CD4-positive, alpha-beta memory T cell (primary cell): ENCODE measurements at regions not wholly inside any gene's neighbourhood (a gene's known extent, or its start where the extent isn't known, plus 50 kb on each side); places are given as distances from the start of the nearest gene placed in this dataset.

Experiments used
- CTCF ChIA-PET: fragments of 350-600 bp; sonication (Branson Sonifier 250); formaldehyde crosslinking; loops from one replicate; lab custom pipeline; 2021; ENCODE audit warnings: inconsistent platforms; ENCODE audit not compliant: partially characterized antibody; lab: Charles Lee
- POLR2A ChIA-PET: fragments of 350-600 bp; sonication (Branson Sonifier 250); formaldehyde crosslinking; loops from one replicate; lab custom pipeline; 2021; ENCODE audit not compliant: partially characterized antibody; lab: Charles Lee
- DNase-seq, 5 donors: peaks; one replicate each; pipeline versions ENCODE4 v3.0.0 to v3.0.0-alpha.2; 2020 to 2022; ENCODE audit warnings: mixed read lengths in 1 of 5
- H3K27ac ChIP-seq: one replicate; pipeline ENCODE4 v1.7.0; 2013; ENCODE audit warnings: low read depth, low read length
- H3K27me3 ChIP-seq: 2 replicates; pipeline ENCODE4 v1.7.0; 2013; ENCODE audit warnings: mild to moderate bottlenecking, low read length, moderate library complexity; ENCODE audit not compliant: insufficient read depth
- H3K36me3 ChIP-seq: 2 replicates; pipeline ENCODE4 v1.7.0; 2013; ENCODE audit warnings: mild to moderate bottlenecking, low read length, moderate library complexity; ENCODE audit not compliant: insufficient read depth
- H3K4me1 ChIP-seq: 2 replicates; pipeline ENCODE4 v1.7.0; 2013; ENCODE audit warnings: mild to moderate bottlenecking, low read length, moderate library complexity; ENCODE audit not compliant: insufficient read depth
- H3K4me3 ChIP-seq, 2 donors: one replicate each; pipeline ENCODE4 v1.7.0; 2013; ENCODE audit warnings: low read length in 2 of 2, mild to moderate bottlenecking in 1 of 2
- H3K9me3 ChIP-seq, 2 donors: one replicate each; pipeline ENCODE4 v1.7.0; 2013; ENCODE audit warnings: low read length in 2 of 2, control low read depth in 1 of 2; ENCODE audit not compliant: control insufficient read depth in 1 of 2
- H3K27ac Mint-ChIP-seq, 7 donors: one replicate each; pipeline ENCODE4 v1.8.0; 2020 to 2021; ENCODE audit warnings: mixed read lengths in 7 of 7, mild to moderate bottlenecking in 6 of 7, inconsistent platforms in 3 of 7, moderate library complexity in 3 of 7
- H3K27me3 Mint-ChIP-seq, 2 donors: one replicate each; pipeline ENCODE4 v1.8.0; 2020 to 2021; ENCODE audit warnings: mixed read lengths in 2 of 2
- H3K36me3 Mint-ChIP-seq, 2 donors: one replicate each; pipeline ENCODE4 v1.8.0; 2020 to 2021; ENCODE audit warnings: mixed read lengths in 2 of 2, inconsistent platforms in 1 of 2, mild to moderate bottlenecking in 1 of 2
- H3K4me1 Mint-ChIP-seq, 4 donors: one replicate each; pipeline ENCODE4 v1.8.0; 2020 to 2021; ENCODE audit warnings: mixed read lengths in 4 of 4, mild to moderate bottlenecking in 1 of 4
- H3K4me3 Mint-ChIP-seq, 8 donors: one replicate each; pipeline ENCODE4 v1.8.0; 2020 to 2021; ENCODE audit warnings: mixed read lengths in 8 of 8, mild to moderate bottlenecking in 7 of 8, moderate library complexity in 6 of 8, inconsistent platforms in 3 of 8
- H3K9me3 Mint-ChIP-seq, 8 donors: one replicate each; pipeline ENCODE4 v1.8.0; 2020 to 2021; ENCODE audit warnings: mixed read lengths in 8 of 8, mild to moderate bottlenecking in 5 of 8, inconsistent platforms in 3 of 8, moderate library complexity in 1 of 8
- intact Hi-C: fragments of 100-400 bp; cut with micrococcal nuclease; formaldehyde crosslinking; loops from one replicate; pipeline ENCODE4 v1.15.1; 2023

- Mint-ChIP-seq H3K27me3 (no peaks in the 10 kb centered on the region), H3K4me3 (no peak overlapping the region), H3K36me3 (peaks cover 38 to 56% of the 10 kb centered on the region in 2 donors), H3K27ac (no peak overlapping the region), H3K9me3 (peaks cover 0 to 23% (median 12%) of the 10 kb centered on the region in 8 donors), H3K4me1 (peaks cover 5 to 10% (median 9%) of the 10 kb centered on the region in 4 donors)
- H3K9me3 ChIP-seq, result peaks cover 0 to 6% of the 10 kb centered on the region in 2 donors
- POLR2A ChIA-PET, result no interaction called here
- CTCF ChIA-PET, result interaction anchor here (1.3 to 4.5 kb wide), 5 partner anchors 285 to 1095 kb away, joined by 3 to 27 read pairs (median 4); no protein-coding TSS in a partner anchor
- H3K36me3 ChIP-seq, result no peaks in the 10 kb centered on the region
- H3K4me1 ChIP-seq, result peaks cover 7% of the 10 kb centered on the region
- H3K27ac ChIP-seq, result no peak overlapping the region
- intact Hi-C loops, result no loop called here
- H3K27me3 ChIP-seq, result no peaks in the 10 kb centered on the region
- no peak overlapping the region for H3K4me3 ChIP-seq
- DNase-seq, result no peak
Measured at GRCh38 chr20:52084727-52085126, 106.9 kb downstream of the ZFP64 start.

GRCh38 chr20:52083627-52084232 lies 107.8 kb downstream of the ZFP64 start:
- ChIA-PET POLR2A (no interaction called here), CTCF (interaction anchor here (1.0 to 4.5 kb wide), 9 partner anchors 276 to 1094 kb away, joined by 3 to 27 read pairs (median 4); no protein-coding TSS in a partner anchor)
- H3K27me3 Mint-ChIP-seq, result no peaks in the 10 kb centered on the region
- Histone ChIP-seq H3K9me3 (peaks cover 0 to 6% of the 10 kb centered on the region in 2 donors), H3K27ac (no peak overlapping the region), H3K27me3 (no peaks in the 10 kb centered on the region), H3K4me3 (no peak overlapping the region), H3K36me3 (no peaks in the 10 kb centered on the region), H3K4me1 (peaks cover 7% of the 10 kb centered on the region)
- H3K36me3 Mint-ChIP-seq, result peaks cover 35 to 49% of the 10 kb centered on the region in 2 donors
- no peak overlapping the region for H3K27ac Mint-ChIP-seq
- intact Hi-C loops, result loop anchor here (2.0 kb wide), 1 partner anchor 383 kb away; no protein-coding TSS in a partner anchor
- peaks cover 0 to 20% (median 13%) of the 10 kb centered on the region in 8 donors for H3K9me3 Mint-ChIP-seq
- no peak overlapping the region for H3K4me3 Mint-ChIP-seq
- H3K4me1 Mint-ChIP-seq, result peaks cover 5 to 10% (median 9%) of the 10 kb centered on the region in 4 donors
- peak in 3 of 5 donors; percentile 12 to 34 (median 30) for DNase-seq

DNA sequence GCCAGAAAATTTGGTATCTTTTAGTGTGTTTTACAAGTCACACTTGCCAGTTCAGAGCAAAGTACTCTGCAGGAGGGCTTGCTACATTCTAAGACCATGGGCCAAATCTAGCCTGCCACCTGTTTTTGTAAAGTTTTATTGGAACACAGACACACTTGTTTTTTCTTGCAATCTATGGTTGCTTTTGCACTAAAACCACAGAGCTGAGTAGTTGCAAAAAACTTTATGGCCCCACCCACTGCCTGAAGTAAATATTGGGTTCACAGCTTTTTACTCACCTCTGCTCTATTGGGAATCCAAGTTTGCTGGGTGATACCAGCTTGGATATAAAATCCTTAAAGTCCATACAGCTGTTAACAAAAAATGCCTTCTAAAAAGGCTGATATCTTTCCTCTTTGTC lies 109.0 kb downstream of the ZFP64 start:
- Histone ChIP-seq H3K36me3 (no peaks in the 10 kb centered on the region), H3K9me3 (peaks cover 0 to 5% of the 10 kb centered on the region in 2 donors), H3K27me3 (no peaks in the 10 kb centered on the region), H3K4me1 (peaks cover 7% of the 10 kb centered on the region), H3K27ac (no peak overlapping the region), H3K4me3 (no peak overlapping the region)
- peak overlapping the region in 2 of 7 donors; percentile 13 to 55 for H3K27ac Mint-ChIP-seq
- H3K4me1 Mint-ChIP-seq, result peaks cover 5 to 10% (median 9%) of the 10 kb centered on the region in 4 donors
- H3K27me3 Mint-ChIP-seq, result no peaks in the 10 kb centered on the region
- DNase-seq, result no peak
- peaks cover 0 to 11% (median 10%) of the 10 kb centered on the region in 8 donors for H3K9me3 Mint-ChIP-seq
- intact Hi-C loops, result loop anchor here (2.0 kb wide), 1 partner anchor 382 kb away; no protein-coding TSS in a partner anchor
- H3K36me3 Mint-ChIP-seq, result peaks cover 25 to 38% of the 10 kb centered on the region in 2 donors
- POLR2A ChIA-PET, result no interaction called here
- CTCF ChIA-PET, result interaction anchor here (1.0 to 4.5 kb wide), 7 partner anchors 275 to 715 kb away, joined by 3 to 27 read pairs (median 5); no protein-coding TSS in a partner anchor
- H3K4me3 Mint-ChIP-seq, result no peak overlapping the region

DNA sequence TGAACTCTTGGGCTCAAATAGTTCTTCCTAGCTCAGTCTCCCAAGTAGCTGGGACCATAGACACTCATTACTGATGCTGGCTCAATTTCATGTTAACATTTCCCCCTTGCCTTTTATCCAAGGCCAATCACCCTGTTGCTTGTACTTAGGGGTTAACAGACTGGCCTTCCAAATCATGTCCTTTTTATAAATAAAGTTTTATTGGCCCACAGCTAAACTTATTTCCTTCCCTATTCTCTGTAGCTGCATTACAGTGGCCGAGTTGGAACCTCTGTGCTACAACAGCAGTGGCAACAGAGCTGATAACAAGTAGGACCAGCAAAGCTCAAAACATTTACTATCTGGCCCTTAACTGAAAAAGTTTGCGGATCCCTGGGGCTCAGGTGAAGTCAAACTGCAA lies 109.8 kb downstream of the ZFP64 start:
- H3K27me3 Mint-ChIP-seq, result no peaks in the 10 kb centered on the region
- H3K36me3 ChIP-seq, result no peaks in the 10 kb centered on the region
- no peaks in the 10 kb centered on the region for H3K27me3 ChIP-seq
- ChIA-PET POLR2A (no interaction called here), CTCF (interaction anchor here (0.8 to 4.5 kb wide), 3 partner anchors 22 to 714 kb away, joined by 3 to 27 read pairs (median 3); no protein-coding TSS in a partner anchor)
- H3K9me3 Mint-ChIP-seq, result peaks cover 0 to 5% (median 2%) of the 10 kb centered on the region in 8 donors
- H3K4me1 Mint-ChIP-seq, result peaks cover 5 to 10% (median 9%) of the 10 kb centered on the region in 4 donors
- no peak overlapping the region for H3K4me3 ChIP-seq
- intact Hi-C loops, result loop anchor here (2.0 kb wide), 1 partner anchor 381 kb away; no protein-coding TSS in a partner anchor
- peaks cover 7% of the 10 kb centered on the region for H3K4me1 ChIP-seq
- peak overlapping the region in 1 of 7 donors; percentile 23 for H3K27ac Mint-ChIP-seq
- peaks cover 16 to 30% of the 10 kb centered on the region in 2 donors for H3K36me3 Mint-ChIP-seq
- H3K9me3 ChIP-seq, result no peaks in the 10 kb centered on the region
- H3K4me3 Mint-ChIP-seq, result no peak overlapping the region
- DNase-seq, result no peak
- H3K27ac ChIP-seq, result no peak overlapping the region

- intact Hi-C loops, result no loop called here
- Mint-ChIP-seq H3K36me3 (peaks cover 12 to 23% of the 10 kb centered on the region in 2 donors), H3K27ac (no peak overlapping the region), H3K4me1 (peaks cover 5 to 13% (median 9%) of the 10 kb centered on the region in 4 donors), H3K9me3 (peaks cover 0 to 1% (median 0%) of the 10 kb centered on the region in 8 donors), H3K27me3 (no peaks in the 10 kb centered on the region), H3K4me3 (no peak overlapping the region)
- POLR2A ChIA-PET, result no interaction called here
- no peaks in the 10 kb centered on the region for H3K27me3 ChIP-seq
- no peak overlapping the region for H3K27ac ChIP-seq
- no peak for DNase-seq
- H3K4me3 ChIP-seq, result no peak overlapping the region
- no peaks in the 10 kb centered on the region for H3K36me3 ChIP-seq
- no peaks in the 10 kb centered on the region for H3K9me3 ChIP-seq
- H3K4me1 ChIP-seq, result peaks cover 7% of the 10 kb centered on the region
- CTCF ChIA-PET, result interaction anchor here (0.8 to 1.6 kb wide), 3 partner anchors 21 to 714 kb away, joined by 3 read pairs; no protein-coding TSS in a partner anchor
Measured at GRCh38 chr20:52081066-52081465, 110.5 kb downstream of the ZFP64 start.

DNA sequence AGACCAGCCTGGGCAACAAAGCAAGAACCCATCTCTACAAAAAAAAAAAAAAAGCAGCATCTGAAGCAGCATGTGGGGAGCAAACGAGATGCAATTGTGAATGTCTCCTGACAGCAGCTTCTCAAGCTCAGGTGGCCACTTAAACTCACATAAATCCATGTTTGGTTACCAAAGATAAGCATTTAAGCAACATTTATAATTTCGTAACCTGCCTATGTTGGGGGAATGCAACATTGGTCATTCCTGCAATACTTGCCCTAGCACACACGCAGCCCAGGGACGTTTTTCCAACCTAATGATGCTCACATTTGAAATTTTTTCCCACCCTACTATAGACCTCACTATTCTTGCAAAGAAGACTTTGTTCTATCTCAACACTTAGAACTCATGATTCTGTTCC lies 113.3 kb downstream of the ZFP64 start:
- H3K4me3 Mint-ChIP-seq, result no peak overlapping the region
- H3K9me3 Mint-ChIP-seq, result peaks cover 0 to 1% (median 0%) of the 10 kb centered on the region in 8 donors
- no peak overlapping the region for H3K27ac Mint-ChIP-seq
- Histone ChIP-seq H3K4me1 (peaks cover 7% of the 10 kb centered on the region), H3K27me3 (no peaks in the 10 kb centered on the region), H3K9me3 (no peaks in the 10 kb centered on the region), H3K36me3 (no peaks in the 10 kb centered on the region), H3K4me3 (no peak overlapping the region), H3K27ac (no peak overlapping the region)
- POLR2A ChIA-PET, result no interaction called here
- H3K4me1 Mint-ChIP-seq, result peaks cover 5 to 13% (median 9%) of the 10 kb centered on the region in 4 donors
- peaks cover 3 to 13% of the 10 kb centered on the region in 2 donors for H3K36me3 Mint-ChIP-seq
- DNase-seq, result no peak
- CTCF ChIA-PET, result no interaction called here
- intact Hi-C loops, result no loop called here
- H3K27me3 Mint-ChIP-seq, result no peaks in the 10 kb centered on the region

DNA sequence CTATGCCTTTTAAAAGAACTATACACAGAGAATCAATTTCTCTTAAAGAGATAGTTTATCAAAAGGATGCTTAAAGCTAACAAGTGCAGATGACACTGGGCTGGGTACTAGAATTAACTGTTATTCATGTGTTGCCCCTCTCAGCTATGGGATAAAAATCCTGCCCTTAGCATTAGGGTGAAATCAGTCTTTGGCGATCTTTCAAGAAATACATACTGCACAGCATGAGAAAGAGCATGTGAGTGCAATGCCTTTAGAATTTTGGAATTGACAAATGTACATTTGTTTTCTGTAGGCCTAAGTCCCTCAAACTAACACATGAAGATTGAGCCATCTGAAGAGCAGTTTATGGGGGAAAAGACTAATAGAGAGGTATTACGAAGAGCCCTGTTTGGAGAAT lies 115.4 kb downstream of the ZFP64 start:
- Mint-ChIP-seq H3K36me3 (peaks cover 3 to 20% of the 10 kb centered on the region in 2 donors), H3K27me3 (no peaks in the 10 kb centered on the region), H3K4me1 (peaks cover 0 to 4% (median 0%) of the 10 kb centered on the region in 4 donors), H3K9me3 (peaks cover 0 to 1% (median 0%) of the 10 kb centered on the region in 8 donors), H3K27ac (peak overlapping the region in 1 of 7 donors; percentile 7), H3K4me3 (no peak overlapping the region)
- no peaks in the 10 kb centered on the region for H3K9me3 ChIP-seq
- no peak overlapping the region for H3K4me3 ChIP-seq
- POLR2A ChIA-PET, result no interaction called here
- H3K27me3 ChIP-seq, result no peaks in the 10 kb centered on the region
- H3K36me3 ChIP-seq, result no peaks in the 10 kb centered on the region
- H3K27ac ChIP-seq, result no peak overlapping the region
- no peaks in the 10 kb centered on the region for H3K4me1 ChIP-seq
- DNase-seq, result no peak
- CTCF ChIA-PET, result no interaction called here
- intact Hi-C loops, result no loop called here
